ENCODE measurements at regions not wholly inside any gene's neighbourhood (a gene's known extent, or its start where the extent isn't known, plus 50 kb on each side); places are given as distances from the start of the nearest gene placed in this dataset.

DNA sequence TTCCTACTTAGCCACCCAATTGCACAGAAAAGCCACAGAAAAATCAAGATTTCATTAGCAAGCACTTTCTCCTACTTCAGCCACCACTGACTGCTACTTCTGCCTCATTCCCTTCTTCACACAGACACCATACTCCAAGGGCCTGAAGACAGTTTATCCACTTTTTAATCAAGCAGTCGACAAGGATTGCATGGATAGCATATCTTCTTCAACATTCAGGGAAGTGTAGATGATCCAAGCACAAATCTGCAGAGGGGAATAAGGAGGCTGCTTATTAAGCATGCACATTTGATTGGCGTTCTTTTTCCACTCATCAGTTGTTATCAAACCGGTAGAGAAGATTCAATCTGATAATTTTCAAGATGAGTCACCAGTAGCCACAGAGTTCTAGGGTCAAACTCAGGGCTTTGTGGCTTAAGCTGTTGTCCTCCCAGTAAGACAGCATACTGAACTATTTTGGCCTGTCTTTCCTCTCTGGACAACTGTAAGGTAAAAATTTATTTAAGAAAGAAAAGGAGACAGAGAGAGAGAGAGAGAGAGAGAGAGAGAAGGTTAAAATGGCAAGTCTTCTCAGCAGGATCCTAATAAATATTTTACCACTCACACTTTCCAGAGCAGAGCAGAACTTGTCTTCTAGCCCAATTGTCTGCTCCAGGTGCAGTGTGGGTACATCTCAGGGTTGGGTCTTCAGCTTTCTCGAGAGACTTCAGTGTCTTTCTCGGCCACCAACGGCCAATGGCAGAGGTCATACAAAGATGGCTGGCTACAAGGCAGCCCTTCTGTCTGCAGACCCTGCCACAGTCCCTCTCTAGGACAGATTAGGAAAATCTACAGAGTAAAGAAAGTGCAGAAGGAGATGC lies 80.6 kb upstream of the BHLHE40 start (continued):
- TF ChIP-seq ZNF263 (CRISPR knock-in tag; IDR thresholded peaks at IDR 0.05; ENCODE audit: borderline replicate concordance): no peak
- TF ChIP-seq, protein P1, sequence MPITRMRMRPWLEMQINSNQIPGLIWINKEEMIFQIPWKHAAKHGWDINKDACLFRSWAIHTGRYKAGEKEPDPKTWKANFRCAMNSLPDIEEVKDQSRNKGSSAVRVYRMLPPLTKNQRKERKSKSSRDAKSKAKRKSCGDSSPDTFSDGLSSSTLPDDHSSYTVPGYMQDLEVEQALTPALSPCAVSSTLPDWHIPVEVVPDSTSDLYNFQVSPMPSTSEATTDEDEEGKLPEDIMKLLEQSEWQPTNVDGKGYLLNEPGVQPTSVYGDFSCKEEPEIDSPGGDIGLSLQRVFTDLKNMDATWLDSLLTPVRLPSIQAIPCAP (CRISPR knock-in tag; IDR thresholded peaks at IDR 0.05; ENCODE audit: borderline replicate concordance): no peak
- no peak for TF ChIP-seq TFE3 (CRISPR knock-in tag; IDR thresholded peaks at IDR 0.05)
- TF ChIP-seq CHD4 (IDR thresholded peaks at IDR 0.05; ENCODE audit: insufficient read depth, insufficient replicate concordance, low read depth, low read length, poor library complexity, severe bottlenecking): peak; percentile 54
- no peak for TF ChIP-seq SIN3B (IDR thresholded peaks at IDR 0.05; ENCODE audit: low read depth)
- no peak for TF ChIP-seq ZNF184 (CRISPR knock-in tag; IDR thresholded peaks at IDR 0.05)
- TF ChIP-seq GATAD2B (IDR thresholded peaks at IDR 0.05; ENCODE audit: borderline replicate concordance): peak; percentile 81
- no peak for TF ChIP-seq ZSCAN29 (IDR thresholded peaks at IDR 0.05)
- TF ChIP-seq ZNF124 (CRISPR knock-in tag; IDR thresholded peaks at IDR 0.05): no peak
- peak; percentile 53 for TF ChIP-seq HDAC3 (IDR thresholded peaks at IDR 0.05; ENCODE audit: borderline replicate concordance, partially characterized antibody)
- no peak for TF ChIP-seq ZNF140 (CRISPR knock-in tag; IDR thresholded peaks at IDR 0.05)
- TF ChIP-seq ZNF318 (IDR thresholded peaks at IDR 0.05; ENCODE audit: borderline replicate concordance in 1 of 2, low read depth in 1 of 2): peak in 1 of 2 experiments; percentile 61; a peak in 1 of 4 replicates
- peak; percentile 60 for TF ChIP-seq ATF7 (IDR thresholded peaks at IDR 0.05)
- no peak for TF ChIP-seq TAF15 (IDR thresholded peaks at IDR 0.05; ENCODE audit: low read depth, low read length)
- no peak for TF ChIP-seq ELF4 (CRISPR knock-in tag; IDR thresholded peaks at IDR 0.05)
